CD4-positive, alpha-beta T cell treated with Interleukin-4 for 1 hour (primary cell): ENCODE measurements at regions not wholly inside any gene's neighbourhood (a gene's known extent, or its start where the extent isn't known, plus 50 kb on each side); places are given as distances from the start of the nearest gene placed in this dataset.
"Not testable (repeated sequence)": the region's sequence is repeated elsewhere in the genome, so short reads cannot be mapped to it uniquely, and the experiment has no call there.

Source experiments
- DNase-seq, 2 donors: peaks; one replicate each; pipeline ENCODE4 v3.0.0-alpha.2; 2020 to 2022

DNA sequence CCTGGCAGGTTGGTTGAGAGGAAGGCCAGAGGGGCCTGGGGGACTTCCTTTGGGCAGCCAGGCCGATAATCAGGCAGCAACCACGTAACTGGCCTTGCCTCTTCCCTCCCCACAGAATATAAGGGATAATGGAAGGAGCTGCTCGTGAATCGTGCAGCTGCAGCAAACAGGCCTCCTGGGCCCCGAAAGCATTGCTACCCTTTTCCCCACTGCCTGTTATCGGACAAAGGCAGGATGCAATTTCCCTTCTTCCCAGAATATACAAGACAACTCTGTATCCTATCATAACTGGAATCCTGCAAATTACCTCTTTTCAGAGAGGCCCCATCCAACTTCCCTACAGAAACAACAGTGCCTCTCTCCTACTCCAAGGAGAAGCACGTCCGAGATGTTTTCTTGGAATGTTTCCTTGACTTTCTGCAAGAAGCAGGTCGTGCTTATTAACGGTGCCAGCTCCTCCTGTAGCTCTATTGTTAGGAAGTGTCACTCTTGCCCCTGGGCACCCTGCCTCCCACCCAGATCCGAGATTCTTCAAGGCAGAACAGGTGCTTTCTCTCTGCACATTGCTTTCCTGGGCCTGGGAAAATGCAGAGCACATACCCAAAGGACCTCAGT is 106.0 kb upstream of the TIAM1 start:
- no peak for DNase-seq

DNA sequence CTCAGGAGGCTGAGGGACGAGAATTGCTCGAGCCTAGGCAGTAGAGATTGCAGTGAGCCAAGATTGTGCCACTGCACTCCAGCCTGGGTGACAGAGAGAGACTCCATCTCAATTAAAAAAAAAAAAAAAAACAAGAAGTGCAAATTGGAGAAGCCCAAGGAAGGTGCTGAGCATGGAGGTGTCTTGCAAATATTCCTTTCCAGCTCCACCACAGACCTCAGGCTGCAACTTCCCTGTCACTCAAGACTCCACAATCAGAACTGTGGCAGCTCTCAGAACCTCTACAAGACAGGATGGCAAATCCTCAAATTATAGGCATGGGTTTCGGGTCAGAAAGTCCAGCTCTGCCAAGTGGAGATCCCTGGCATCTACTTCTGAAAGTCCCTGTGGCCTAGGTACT is 104.4 kb upstream of the TIAM1 start:
- DNase-seq: no peak

DNA sequence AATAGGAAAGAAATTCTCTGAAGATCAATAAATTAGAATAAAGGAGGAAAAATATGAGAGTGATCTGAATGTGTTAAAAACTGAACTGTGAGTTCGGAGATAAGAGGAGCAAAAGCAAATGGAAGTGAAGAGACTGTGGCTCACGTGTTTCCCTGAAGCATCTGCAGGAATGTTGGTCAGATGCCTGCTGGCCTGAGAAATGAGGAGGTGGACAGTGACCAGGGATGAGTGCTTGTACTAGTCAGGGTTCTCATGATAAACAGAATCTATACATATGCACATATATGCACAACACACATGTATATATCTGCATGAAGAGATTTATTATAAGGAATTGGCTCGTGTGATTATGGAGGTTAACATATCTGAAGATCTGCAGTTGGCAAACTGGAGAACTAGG is 103.4 kb upstream of the TIAM1 start:
- DNase-seq: no peak

DNA sequence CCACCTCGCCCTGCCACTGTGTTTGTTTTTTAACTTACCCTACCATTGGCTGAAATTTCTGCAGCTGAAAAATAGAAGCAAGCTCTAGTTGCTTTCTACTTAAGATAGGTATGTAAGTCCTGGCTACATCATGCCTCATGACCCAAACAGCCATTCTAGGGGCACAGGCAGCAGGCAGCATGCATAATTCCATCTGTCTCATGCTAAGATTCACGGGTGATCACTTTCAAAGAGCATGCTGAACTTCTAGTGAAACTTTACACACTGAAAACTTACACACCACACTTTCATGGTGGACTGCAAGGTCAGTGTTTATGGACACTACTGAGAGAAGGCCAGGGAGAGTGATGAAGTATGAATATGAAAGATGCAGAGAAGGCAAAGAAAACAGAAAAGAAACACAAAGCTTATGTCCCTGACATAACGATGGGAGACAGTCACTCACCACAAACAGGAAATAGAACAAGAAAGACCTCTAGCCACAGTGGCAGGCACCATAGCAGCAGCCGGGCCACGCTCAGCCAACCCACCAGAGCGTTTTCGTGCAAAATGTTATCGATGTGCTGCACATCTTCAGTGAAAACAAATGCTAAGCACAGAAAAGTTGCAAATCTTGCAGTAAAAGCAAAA is 102.3 kb upstream of the TIAM1 start:
- peak; percentile 43 for DNase-seq

DNA sequence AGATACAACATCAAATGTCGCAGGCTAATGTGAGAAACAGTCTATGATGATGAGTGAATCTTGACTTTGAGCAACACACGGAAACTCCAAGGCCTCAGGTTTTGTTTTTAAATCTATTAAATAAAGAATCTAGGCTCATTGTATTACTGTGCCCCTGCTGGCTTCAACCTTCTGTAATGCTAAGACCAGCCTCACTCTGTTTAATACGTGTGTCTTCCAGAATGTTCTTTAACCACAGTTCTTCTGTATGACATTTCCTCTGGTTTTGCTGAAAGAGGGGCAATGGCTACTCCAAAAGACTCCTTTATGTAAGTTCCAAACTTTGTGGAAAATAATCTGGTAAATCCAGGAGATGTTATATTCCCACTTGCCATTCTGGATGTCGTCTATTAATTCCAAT is 101.1 kb upstream of the TIAM1 start:
- no peak for DNase-seq

DNA sequence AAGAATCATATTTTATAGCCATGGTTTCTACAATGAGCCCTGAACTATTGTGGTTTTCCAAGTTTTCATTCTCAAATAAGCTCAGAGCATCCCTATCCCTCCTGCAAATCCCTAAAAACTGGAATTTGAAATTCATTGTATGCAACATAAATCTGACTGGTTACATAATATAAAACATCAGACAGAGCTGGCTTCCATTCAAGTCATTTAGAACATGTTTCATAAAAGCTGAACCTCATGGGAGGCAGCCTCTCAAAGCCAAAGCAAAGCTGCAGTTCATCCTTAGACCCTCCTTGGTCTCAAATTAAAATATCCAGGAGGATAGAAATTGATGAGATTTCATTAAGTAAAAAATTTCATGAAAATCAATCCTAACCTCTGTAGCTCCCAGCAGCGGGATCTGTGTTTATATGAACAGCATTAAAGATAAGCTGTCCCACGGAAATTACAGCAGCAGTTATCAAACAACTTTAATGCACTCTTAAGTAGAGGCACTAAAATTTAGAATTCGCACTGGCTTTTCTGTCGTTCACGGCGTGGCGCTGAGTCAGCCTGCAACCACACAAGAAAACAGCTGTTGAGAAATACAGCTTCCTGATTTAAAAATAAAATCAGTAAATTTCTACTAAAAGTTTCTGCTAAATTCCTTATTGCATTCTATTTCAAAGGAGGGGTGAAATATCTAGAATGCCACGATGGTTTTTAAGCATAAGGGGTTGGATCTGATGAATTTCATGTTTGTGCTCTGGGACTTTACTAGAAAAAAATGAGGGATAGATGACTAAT is 99.9 kb upstream of the TIAM1 start:
- DNase-seq: peak in 1 of 2 donors; percentile 17

DNA sequence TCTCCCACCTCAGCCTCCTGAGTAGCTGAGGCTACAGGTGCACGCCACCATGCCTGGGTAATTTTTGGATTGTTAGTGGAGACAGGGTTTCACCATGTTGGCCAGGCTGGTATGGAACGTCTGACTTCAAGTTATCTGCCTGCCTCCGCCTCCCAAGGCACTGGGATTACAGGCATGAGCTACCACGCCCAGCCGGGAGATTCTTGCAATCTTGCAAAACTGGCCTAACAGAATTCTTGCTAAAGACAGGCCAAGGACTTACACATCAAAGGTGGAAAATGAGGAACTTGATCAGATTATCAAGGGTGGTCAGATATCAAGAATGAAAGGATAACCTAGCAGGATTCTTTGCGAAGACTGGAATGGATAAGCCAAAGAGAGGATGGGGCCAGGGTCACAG is 98.3 kb upstream of the TIAM1 start:
- DNase-seq: no peak

DNA sequence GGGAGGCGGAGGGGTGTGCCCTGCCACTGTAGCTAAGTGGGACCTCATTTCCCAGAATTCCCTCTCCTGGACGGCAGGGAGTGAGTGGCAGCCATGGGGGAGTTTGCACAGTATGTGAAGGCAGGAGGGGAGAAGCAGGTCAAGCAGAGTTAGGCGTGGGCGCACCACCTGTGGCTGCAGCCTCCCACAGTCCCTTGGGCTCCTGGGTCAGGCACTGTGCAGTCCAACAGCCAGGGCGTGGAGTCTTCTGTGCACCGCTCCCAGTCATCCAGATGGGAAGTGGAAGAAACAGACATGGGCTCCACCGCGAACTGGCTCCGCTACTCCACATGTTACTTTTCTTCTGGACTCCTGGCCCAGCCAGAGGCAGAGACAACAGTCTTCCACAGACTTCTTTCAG is 85.4 kb upstream of the TIAM1 start:
- no peak for DNase-seq

DNA sequence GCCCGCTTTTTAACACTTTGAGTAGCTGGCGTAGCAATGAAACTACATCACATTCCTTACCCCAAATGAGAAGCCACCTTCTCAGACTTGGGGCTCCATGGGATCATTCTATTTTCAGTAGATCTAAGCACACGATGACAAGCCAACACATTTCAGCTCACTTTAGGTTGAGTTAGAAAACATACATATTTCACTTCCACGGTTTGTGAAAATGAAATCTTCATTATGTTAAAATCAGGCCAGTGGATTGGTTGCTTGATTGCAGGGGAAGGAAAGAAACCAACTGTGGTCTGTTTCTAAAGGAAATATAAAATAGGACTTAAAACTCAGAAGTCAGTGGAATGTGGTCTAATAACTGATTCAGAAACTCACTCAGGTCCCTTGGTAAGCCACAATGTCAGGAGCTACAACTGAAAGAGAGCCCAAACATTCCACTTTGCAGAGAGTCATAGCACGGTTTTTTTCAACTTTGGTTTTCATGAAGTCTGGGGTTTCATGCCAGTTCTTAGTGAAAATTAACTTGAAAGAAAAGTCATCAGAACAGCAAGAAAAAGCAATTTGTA is 82.3 kb upstream of the TIAM1 start:
- no peak for DNase-seq

DNA sequence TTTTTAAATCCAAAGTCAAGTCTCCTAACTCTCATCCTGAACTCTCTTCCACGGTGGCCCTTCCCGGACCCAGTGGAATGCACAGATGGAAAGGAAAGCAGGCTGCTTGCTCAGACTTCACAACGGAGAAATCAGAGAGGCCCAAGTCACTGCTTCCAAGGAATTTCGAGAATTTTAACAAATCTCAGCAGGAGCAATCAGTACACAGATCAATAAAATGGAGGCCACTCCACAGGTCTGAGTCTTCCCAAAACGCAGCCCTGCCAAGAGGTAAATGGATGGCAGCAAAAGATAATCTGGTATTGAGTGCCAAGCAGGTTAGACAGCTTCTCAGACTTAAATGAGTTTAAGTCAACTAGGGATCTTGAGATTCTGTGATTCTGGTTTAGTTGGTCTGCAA is 81.1 kb upstream of the TIAM1 start:
- no peak for DNase-seq

DNA sequence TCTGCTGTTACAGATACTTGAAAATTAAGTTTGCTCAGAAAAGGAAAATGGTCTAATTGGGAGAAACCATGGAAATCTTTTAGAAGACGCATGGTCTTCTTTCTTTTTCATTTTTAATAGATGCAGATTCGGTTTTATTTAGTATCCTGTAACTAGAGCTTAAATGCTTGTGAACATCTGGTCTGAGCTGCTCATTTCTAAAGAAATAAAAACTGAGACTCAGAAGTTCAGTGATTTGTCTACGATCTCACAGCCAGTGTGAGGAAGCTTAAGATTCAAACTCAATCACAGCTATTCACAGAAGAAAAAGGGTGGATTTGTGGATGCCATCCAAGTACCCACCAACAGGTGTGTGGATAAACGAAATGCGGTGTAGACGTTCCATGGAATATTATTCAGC is 80.0 kb upstream of the TIAM1 start:
- no peak for DNase-seq

DNA sequence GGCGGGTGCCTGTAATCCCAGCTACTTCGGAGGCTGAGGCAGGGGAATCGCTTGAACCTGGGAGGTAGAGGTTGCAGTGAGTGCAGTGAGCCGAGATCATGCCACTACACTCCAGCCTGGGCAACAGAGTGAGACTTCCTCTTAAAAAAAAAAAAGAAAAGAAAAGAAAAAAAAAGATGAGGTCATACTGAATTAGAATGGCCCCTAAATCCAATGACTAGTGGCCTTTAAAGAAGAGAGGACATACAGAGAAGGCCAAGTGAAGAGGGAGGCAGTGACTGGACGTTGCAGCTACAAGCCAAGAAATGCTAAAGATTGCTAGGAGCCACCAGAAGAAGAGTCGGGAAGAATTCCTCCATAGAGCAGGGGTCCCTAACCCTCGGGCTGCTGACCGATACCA is 76.9 kb upstream of the TIAM1 start:
- no peak for DNase-seq

DNA sequence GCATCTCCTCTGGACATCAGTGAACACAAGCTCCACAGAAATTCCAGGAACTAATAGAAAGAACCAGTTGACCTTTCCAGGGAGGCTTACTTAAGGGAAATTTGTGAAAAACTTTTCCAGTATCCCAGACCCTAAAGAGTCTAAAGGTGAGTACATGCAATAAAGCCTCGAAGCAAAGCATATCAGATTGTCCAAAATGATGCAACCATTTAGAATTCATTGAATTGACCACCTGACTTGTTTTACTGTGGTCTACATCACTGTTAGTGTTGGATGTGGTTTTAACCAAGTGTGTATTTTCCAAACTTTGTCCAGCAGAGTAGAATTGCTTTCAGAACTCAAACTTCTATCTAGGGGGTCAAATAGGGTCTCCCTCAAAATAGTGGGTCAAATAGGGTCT is 76.3 kb upstream of the TIAM1 start:
- no peak for DNase-seq

DNA sequence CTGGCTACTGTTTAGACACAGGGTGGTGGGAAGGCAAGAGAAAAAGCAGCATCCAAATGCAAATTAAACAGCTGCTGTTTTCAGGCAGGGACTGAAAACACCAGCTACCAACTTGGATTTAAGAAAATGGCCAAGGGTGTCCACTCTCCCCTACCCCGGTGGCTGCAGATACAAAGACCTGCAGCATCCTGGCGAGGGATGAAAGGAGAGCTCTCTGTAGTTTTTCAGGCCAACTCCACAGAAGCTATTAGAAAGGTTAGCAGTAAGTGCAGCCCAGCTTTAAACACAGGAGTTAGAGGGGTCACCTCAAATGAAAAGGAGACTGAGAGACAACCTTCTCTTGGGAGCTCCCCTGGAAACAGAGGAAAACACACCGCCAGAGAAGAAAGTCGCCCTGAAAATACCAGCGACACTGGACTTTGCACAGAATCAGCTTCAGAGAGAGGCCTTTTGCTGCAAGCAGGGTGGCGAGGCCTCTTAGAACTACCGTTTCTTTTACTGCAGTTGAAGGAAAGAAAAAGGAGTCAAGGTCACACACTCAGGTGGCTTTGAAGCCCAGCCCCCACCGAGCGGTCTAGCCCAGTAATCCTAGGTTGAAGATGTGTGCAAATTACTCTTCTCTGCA is 74.4 kb upstream of the TIAM1 start:
- no peak for DNase-seq

DNA sequence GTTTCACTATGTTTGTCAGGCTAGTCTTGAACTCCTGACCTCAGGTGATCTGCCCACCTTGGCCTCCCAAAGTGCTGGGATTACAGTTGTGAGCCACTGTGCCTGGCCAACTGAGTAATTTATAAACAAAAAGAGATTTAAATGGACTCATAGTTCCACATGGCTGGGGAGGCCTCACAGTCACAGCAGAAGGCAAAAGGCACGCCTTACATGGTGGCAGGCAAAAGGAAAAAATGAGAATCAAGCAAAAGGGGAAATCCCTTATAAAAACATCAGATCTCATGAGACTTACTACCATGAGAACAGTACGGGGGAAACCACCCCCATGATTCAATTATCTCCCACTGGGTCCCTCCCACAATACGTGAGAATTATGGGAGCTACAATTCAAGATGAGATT is 73.2 kb upstream of the TIAM1 start:
- not testable (repeated sequence) for DNase-seq

DNA sequence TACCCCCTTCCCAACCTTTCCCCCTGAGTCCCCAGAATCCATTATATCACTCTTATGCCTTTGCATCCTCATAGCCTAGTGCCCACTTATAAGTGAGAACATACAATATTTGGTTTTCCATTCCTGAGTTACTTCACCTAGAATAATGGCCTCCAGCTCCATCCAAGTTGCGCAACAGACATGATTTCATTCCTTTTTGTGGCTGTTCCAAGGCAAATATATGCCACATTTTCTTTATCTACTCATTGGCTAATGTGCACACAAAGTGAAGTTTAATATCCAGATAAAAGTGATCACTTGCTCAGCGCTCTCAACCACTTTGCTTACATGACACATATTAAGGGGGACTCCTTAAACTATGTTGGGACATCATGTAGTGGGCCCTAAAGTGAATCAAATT is 72.4 kb upstream of the TIAM1 start:
- DNase-seq: no peak

DNA sequence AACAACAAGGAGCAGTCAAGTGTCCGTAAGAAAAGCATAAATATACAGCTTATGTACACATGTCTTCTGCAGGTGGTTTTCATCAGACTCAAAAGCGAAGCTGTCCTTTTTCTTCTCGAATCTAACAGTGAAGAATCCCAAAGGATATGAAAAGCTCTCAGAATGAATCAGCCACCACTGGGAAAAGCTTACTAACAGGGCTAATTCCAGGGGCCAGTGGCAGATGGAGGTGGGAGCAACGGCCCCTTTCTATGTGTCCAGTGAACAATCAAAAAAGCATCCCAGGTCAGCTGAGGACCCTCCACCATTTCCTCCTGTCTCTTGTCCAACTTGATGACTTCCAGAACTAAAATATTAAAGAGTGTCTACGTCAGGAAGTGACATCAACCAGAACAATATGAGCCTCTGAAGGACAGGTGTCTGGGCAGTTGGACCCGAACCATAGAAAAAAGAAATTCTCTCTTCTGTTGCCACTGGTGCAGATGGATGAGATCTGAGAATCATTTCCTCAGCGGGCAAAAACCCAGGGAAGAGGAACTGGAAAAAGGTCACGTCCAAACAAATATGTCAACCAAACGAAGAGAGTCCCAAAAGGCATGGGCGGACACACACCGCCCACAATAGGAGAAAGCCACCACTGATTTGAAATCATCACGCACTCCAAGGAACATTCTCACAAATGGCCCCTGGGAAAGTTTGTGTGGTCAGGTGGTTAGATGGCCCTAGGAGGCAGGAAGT is 70.4 kb upstream of the TIAM1 start:
- DNase-seq: no peak

DNA sequence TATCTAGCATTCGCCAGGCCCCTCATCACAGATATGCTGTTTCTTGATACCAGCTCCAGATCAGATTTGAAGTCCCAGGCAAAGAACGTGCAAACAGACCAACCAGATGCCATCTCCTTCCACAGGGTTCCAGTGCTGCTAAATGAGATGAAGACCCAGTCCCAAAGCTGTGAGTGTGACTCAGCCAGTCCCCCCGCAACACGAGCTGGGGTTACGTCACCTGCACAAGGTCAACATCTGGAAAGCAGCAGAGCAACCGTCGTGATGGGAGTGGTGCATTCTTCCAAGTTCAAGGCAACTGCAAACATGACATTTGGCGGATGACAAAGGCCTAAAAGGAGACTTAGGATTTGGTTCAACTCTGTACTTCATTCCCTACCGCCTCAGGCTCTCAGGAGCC is 69.6 kb upstream of the TIAM1 start:
- DNase-seq: no peak

DNA sequence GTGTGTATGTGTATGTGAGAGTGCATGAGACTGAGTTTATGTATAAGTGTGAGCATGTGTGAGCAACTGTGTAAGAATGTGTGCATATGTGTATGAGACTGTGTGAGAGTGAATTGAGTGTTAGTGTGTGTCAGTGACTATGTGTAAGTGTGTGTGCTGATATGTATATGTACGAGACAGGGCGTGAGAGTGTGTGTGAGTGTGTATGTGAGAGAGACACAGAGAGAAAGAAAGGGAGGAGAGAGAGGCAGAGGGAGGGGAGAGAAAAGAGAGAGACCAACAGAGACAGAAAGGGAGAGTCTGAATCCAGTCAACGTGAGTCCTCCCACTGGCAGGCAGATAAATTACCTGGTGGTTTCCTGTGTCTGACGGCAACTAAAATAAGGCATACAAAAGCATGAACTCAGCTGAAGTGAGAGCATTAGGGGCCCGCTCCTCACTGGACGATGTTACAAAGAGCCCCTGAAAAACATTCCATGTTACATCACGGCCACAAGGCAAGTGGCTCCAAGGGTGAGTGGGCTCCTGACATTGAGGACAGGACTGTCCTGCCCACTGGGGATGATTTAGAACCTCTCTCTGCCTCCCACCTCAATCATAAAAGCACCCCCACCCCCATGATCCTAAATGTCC is 66.6 kb upstream of the TIAM1 start:
- peak in 1 of 2 donors; percentile 31 for DNase-seq

DNA sequence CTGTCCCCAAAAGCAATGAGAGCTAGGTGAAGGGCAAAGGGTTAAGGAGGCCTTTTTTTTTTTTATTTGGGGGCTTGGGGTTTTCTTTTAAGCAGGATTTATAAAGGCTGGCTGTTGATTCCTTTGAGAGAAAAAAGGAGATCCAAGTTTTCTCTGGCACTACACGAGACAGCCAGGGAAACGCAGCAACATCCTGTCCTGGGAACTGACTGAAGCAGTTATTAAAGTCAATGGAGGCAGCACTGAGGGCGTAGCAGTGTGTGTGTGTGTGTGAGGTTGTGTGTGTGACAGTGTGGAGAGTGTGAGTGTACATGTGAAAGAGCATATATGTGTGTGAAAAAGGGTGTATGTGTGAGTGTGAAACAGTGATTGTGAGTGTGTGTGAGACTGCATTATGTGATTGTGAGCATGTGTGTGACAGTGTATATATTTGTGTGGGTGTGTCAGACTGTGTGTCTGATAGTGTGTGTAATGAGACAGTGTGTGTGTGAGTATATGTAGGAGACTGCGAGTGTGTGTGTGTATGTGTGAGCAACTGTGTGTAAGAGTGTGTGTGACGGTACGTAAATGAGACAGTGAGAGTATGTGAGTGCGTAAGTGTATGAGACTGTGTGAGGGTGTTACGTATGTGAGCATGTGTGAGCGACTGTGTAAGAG is 65.9 kb upstream of the TIAM1 start:
- no peak for DNase-seq

DNA sequence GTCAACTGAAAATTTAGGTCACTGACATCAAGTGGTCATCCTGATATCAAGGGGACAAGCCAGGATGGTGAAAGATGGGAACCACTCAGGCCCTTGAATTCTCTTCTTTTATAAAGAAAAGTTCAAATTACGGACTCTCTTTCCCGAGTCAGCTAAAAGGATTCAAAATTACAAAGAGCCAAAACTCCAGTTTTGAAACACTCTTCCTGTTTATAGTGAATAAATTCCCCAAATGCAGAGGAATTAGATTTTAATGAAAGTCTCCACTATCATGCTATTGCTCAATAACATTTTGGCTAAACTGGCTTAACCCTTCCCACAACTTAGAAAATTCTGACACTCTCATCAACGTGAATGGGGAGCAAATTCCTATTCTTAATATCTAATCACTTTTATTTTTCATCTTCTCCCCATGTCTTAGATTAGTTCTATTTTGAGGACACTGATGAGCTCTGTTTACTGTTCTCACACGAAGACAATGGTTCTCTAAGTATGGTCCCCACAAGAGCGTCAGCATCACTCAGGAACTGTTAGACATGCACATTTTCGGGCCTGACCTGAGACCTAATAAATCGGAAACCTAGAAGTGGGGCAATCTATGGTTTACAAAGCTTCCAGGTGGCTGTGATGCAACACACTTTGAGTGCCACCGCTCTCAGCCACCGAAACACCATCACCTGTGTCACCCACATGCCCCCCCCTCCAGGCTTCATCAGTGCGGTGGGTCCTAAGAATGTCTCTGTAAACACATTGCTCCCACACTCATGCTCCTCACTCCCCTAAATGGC is 64.4 kb upstream of the TIAM1 start:
- DNase-seq: no peak
